NCI-H2029 (cell line): ENCODE measurements at regions not wholly inside any gene's neighbourhood (a gene's known extent, or its start where the extent isn't known, plus 50 kb on each side); places are given as distances from the start of the nearest gene placed in this dataset.
"Not testable (repeated sequence)": the region's sequence is repeated elsewhere in the genome, so short reads cannot be mapped to it uniquely, and the experiment has no call there.

Source experiments
- DNase-seq: peaks from one replicate; lab custom pipeline; 2025; lab: John Stamatoyannopoulos, UW

DNA sequence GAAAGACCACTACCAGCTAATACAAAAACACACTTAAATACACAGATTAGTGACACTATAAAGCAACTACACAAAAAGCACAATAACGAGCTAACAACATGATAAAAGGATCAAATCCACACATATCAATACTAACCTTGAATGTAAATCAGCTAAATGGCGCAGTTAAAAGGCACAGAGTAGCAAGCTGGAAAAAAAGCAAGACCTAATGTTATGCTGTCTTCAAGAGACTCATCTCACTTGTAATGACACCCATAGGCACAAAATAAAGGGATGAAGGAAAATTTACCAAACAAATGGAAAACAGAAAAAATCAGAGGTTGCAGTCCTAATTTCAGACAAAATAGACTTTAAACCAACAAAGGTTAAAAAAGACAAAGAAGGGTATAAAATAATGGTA is 86.3 kb downstream of the NUS1 start:
- DNase-seq, result no peak

GRCh38 chr6:117771403-117771802 is 96.1 kb downstream of the NUS1 start:
- no peak for DNase-seq

DNA sequence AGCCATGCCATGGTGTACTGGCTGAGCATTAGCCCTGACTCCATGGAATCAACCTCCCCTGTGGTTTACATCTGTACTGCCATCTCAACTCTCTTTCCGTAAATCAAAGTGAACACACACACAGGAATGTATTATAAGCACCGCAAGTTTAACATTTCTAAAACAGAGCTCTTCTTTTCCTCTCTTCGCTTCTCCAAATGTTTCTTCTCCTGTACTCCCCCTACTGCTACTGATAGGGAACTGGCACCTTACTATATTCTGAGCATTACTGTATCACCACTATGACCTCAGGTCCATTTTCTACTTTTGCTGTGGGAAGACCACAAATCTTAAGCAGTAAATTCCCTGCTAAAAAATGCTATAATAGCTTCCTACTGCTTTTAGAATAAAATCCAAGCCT is 101.2 kb downstream of the NUS1 start:
- no peak for DNase-seq

DNA sequence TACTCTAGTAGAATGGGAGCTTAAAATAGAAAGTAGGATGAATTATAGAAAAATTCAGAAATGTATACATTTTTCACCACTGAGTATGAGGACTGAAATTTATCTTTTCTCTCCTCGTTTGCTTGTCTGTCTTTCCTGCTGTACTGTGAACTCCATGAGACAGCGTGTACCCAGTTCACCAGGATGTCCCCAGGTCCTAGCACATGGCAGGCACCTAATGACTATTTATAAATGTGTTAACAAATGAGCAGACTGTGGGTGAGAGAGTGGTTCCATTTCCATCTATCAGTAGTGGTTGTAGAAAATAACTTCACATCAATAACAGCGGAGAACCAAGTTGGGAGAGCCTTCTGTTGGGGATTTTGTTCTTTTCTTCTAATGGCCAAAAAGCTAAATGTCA is 106.3 kb downstream of the NUS1 start:
- no peak for DNase-seq

GRCh38 chr6:117783279-117783678 is 108.0 kb downstream of the NUS1 start:
- no peak for DNase-seq

GRCh38 chr6:117791012-117791411 is 115.7 kb downstream of the NUS1 start:
- no peak for DNase-seq

- no peak for DNase-seq
Observed at GRCh38 chr6:117795234-117795633, 111.8 kb upstream of the SLC35F1 start.

- DNase-seq, result not testable (repeated sequence)
Observed at GRCh38 chr6:117798819-117799218, 108.2 kb upstream of the SLC35F1 start.

DNA sequence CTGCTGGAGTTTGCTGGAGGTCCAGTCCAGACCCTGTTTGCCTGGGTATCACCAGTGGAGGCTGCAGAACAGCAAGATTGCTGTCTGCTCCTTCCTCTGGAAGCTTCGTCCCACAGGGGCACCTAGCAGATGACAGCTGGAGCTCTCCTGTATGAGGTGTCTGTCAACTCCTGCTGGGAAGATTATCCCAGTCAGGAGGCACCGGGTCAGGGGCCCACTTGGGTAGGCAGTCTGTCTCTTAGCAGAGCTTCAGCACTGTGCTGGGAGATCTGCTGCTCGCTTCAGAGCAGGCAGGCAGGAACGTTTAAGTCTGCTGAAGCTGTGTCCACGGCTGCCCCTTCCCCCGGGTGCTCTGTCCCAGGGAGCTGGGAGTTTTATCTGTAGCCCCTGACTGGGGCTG is 96.8 kb upstream of the SLC35F1 start:
- DNase-seq, result no peak

DNA sequence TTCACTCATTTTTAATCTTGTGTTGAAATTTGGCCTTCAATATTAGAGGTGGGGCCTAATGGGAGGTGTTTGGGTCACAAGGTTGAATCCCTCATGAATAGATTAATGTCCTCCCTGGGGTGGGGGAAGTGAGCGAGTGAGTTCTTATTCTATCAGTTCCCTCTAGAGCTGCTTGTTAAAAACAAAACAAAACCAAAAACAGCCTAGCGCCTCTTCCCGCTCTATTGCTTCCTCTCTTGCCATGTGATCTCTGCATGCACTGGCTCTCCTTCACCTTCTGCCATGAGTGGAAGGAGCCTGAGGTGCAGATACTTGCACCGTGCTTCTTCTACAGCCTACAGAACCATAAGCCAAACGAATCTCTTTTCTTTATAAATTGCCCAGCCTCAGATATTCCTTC is 89.6 kb upstream of the SLC35F1 start:
- no peak for DNase-seq

GRCh38 chr6:117817992-117818391 is 89.1 kb upstream of the SLC35F1 start:
- no peak for DNase-seq

DNA sequence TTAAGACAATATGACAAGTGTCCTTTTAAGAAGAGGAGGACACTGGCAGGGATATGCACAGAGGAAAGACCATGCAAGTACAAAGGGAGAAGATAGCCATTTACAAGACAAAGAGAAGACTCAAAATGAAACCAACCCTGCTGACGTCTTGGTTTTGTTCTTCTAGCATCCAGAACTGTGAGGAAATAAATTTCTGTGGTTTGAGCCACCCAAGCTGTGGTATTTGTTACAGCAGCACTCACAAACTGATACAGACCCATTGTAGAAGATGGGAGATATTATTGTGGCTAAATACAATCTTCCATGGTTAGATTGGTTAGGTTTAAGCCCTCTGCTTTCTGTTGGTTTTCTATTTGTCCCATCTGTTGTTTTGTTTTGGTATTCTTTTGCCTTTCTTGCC is 88.6 kb upstream of the SLC35F1 start:
- no peak for DNase-seq

- peak; percentile 7 for DNase-seq
Observed at GRCh38 chr6:117829594-117830319, 77.3 kb upstream of the SLC35F1 start.

DNA sequence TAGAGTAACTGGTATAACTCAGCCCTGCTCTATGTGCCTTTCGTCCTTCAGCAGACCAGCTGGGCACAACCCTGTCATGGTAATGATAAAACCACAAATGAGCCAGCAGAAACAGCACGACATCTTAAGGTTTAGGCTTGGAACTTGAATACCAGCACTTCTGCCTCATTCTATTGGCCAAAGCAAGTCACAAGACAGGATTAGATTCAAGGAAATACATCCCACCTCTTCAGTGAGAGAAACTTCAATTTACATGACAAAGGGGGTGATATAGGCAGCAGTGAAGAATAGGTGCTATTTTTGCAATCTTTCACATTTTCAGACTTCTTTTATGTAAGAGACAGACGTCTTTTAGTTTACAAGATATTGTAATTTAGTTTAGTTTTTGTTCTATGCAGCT is 69.8 kb upstream of the SLC35F1 start:
- DNase-seq, result no peak

GRCh38 chr6:117840541-117840983 is 66.5 kb upstream of the SLC35F1 start:
- DNase-seq, result no peak

- no peak for DNase-seq
Observed at GRCh38 chr6:117847912-117848311, 59.2 kb upstream of the SLC35F1 start.

- DNase-seq, result no peak
Observed at GRCh38 chr6:117849087-117849486, 58.0 kb upstream of the SLC35F1 start.
